ENCODE measurements at regions not wholly inside any gene's neighbourhood (a gene's known extent, or its start where the extent isn't known, plus 50 kb on each side); places are given as distances from the start of the nearest gene placed in this dataset.

DNA sequence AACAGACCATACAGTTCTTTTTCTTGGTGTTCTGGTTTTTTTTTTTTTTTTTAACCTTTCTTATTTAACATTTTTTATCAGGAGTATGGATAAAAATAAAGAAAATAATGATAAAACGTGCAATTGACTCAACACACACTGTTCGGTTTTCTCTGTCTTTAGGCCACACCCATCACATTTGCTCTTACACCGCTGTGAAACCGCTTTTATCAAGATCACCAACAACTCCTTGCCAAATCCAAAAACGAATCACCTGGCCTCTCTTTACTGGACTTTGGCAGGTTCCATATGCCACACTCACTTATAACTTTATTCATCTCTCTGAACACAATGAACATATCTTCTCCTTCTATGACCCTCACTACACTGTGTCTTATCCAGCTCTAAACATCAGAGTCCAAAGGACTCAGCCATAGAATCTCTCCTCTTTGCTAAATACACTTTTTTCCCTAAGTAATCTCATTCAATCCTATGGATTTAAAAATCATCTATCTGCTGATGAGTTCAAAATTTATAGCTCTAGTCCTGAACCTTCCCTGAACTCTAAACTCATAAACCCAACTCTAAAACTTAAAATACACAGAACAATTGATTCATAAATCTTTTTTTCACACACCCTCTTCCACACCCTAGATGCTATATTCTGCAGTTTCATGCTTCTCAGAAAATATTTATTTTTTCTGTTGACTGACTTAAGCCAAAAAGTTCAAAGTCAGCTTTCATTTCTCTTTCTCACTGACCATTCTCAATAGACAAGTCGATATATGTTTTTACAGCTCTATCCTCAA is 800.6 kb upstream of the SOX9 start:
- Mint-ChIP-seq H3K4me3 (no peak overlapping the region), H3K36me3 (ENCODE audit: insufficient read depth) (no peaks in the 10 kb centered on the region), H3K4me1 (no peaks in the 10 kb centered on the region), H3K27ac (ENCODE audit: low read depth) (no peak overlapping the region), H3K27me3 (no peaks in the 10 kb centered on the region), H3K9me3 (peaks cover 13% of the 10 kb centered on the region)
- DNase-seq (ENCODE audit: low spot score in 2 of 2) (no peak), ATAC-seq (replicated peaks; ENCODE audit: extremely low read depth, poor library complexity, severe bottlenecking) (no peak)

DNA sequence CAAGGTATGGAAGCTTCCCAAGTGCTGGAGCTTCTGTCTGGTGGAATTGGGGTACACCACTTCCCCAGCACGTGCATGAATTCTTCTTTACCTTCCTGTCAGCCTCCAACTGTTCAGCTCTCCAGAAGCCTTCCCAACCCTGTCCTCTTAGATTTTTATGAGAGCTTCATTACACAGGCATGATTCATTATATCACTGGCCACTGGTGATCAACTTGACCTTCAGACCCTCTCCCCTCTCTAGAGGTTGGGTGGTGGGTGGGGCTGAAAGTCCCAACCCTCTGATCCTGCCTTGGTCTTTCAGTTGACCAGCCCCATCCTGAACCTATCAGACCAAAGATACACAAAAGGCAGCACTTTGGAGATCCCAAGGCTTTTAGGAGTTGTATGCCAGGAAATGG is 795.7 kb upstream of the SOX9 start:
- DNase-seq (ENCODE audit: low spot score in 2 of 2): no peak
- H3K36me3 Mint-ChIP-seq (ENCODE audit: insufficient read depth): no peaks in the 10 kb centered on the region
- ATAC-seq (replicated peaks; ENCODE audit: extremely low read depth, poor library complexity, severe bottlenecking): no peak
- no peak overlapping the region for H3K27ac Mint-ChIP-seq (ENCODE audit: low read depth)
- no peak overlapping the region for H3K4me3 Mint-ChIP-seq
- peaks cover 25% of the 10 kb centered on the region for H3K9me3 Mint-ChIP-seq
- H3K27me3 Mint-ChIP-seq: no peaks in the 10 kb centered on the region
- H3K4me1 Mint-ChIP-seq: no peaks in the 10 kb centered on the region

DNA sequence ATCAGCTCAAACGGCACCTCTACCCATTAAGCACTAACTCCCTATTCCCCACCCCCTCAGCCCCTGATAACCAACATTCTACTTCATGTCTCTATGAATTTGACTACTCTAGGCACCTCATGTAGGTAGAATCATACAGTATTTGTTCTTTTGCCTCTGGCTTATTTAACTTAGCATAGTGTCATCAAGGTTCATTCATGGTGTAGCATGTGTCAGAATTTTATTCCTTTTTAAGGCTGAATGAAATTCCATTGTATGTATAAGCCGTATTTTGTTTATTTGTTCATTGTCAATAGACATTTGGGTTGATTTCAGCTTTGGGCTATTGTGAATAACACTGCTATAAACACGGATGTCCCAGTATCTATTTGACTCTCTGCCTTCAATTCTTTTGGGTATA is 794.9 kb upstream of the SOX9 start:
- ATAC-seq (replicated peaks; ENCODE audit: extremely low read depth, poor library complexity, severe bottlenecking) (no peak), DNase-seq (ENCODE audit: low spot score in 2 of 2) (no peak)
- Mint-ChIP-seq H3K4me1 (no peaks in the 10 kb centered on the region), H3K36me3 (ENCODE audit: insufficient read depth) (no peaks in the 10 kb centered on the region), H3K4me3 (no peak overlapping the region), H3K27me3 (no peaks in the 10 kb centered on the region), H3K27ac (ENCODE audit: low read depth) (no peak overlapping the region), H3K9me3 (peaks cover 18% of the 10 kb centered on the region)

DNA sequence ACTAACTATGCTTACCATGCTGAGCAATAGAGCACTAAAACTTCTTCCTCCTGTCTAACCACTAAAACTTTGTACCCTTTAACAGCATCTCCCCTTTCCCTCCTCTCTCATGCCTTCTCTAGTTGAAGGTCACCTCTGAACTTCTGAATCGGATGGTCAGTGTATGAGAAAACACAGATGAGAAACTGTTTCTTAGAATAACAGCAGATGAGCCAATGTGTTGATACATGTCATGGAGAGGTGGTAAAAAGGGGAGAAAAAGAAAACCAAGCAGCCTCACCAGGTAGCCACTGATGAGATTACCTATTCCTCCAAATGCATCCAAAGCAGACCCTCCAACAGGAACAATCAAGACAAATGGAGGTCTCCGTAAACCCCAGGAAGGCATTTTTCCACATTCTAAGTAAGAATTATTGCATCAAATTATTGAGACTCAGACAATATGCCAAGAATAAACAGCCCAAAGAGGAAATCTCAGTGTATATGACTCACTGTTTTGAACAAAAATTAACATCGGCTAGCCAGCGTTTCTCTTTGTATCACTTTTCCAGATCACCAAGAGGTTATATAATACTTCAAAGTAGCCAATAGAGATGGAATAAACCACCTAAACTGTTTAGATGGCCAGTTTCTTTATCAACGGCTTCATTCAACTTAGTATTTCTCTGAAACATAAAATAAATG is 793.3 kb upstream of the SOX9 start:
- H3K4me1 Mint-ChIP-seq: no peaks in the 10 kb centered on the region
- H3K4me3 Mint-ChIP-seq: no peak overlapping the region
- DNase-seq (ENCODE audit: low spot score in 2 of 2) (no peak), ATAC-seq (replicated peaks; ENCODE audit: extremely low read depth, poor library complexity, severe bottlenecking) (no peak)
- H3K9me3 Mint-ChIP-seq: peaks cover 17% of the 10 kb centered on the region
- H3K36me3 Mint-ChIP-seq (ENCODE audit: insufficient read depth): no peaks in the 10 kb centered on the region
- no peaks in the 10 kb centered on the region for H3K27me3 Mint-ChIP-seq
- H3K27ac Mint-ChIP-seq (ENCODE audit: low read depth): no peak overlapping the region

DNA sequence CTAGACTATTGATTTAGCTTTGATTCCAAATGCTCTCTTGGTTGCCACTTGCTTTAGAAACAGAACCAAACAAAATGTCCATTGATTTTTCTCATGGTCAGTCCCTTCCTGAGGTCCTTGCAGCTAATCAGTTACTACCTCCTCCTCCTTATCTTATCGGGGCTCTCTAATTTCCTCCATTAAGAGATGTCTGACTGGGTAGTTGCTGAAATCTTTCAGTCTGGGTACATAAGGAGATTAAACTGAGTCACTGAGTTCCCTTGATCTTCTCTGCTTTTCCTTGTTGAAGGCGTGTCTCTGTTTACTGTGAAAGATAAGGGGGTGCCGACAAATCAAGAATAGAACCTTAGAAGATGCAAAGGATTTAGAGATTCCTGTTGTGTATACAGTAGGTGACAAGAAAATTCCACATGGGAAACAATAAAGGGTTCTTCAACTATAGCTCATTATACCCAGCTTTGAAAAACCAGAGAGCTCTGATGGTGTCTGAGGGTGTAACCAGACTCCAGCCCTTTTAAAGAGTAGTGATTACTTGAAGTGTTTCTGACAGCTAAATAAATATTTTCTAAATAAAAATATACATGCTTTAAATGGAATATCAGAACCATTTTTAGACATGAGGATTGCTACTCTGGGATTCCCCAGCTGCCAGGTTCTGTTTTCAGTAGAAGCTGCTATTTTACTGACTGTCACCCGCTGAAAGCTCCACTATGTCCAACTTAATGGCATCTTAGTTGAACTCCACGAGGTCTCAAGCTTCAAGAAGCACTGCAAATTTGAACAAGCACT is 791.3 kb upstream of the SOX9 start:
- Mint-ChIP-seq H3K4me1 (no peaks in the 10 kb centered on the region), H3K4me3 (no peak overlapping the region), H3K27me3 (no peaks in the 10 kb centered on the region), H3K36me3 (ENCODE audit: insufficient read depth) (no peaks in the 10 kb centered on the region), H3K9me3 (peaks cover 17% of the 10 kb centered on the region), H3K27ac (ENCODE audit: low read depth) (no peak overlapping the region)
- DNase-seq (ENCODE audit: low spot score in 2 of 2): no peak
- ATAC-seq (replicated peaks; ENCODE audit: extremely low read depth, poor library complexity, severe bottlenecking): no peak

DNA sequence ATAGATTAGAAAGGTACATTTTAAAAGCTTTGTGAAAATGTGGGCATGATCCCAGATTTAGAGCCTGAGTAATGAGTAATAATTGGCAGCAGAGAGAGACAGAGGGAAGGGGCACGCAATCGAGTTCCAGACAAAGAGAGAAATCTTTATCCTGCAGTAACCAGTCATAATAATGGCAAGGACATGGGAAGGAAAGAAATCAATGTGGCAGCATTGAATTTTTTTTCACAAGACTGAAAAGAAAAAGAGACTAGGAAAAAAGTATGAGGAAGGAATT is 790.8 kb upstream of the SOX9 start:
- Mint-ChIP-seq H3K4me1 (no peaks in the 10 kb centered on the region), H3K9me3 (peaks cover 16% of the 10 kb centered on the region), H3K4me3 (no peak overlapping the region), H3K36me3 (ENCODE audit: insufficient read depth) (no peaks in the 10 kb centered on the region), H3K27ac (ENCODE audit: low read depth) (no peak overlapping the region), H3K27me3 (no peaks in the 10 kb centered on the region)
- ATAC-seq (replicated peaks; ENCODE audit: extremely low read depth, poor library complexity, severe bottlenecking) (no peak), DNase-seq (ENCODE audit: low spot score in 2 of 2) (no peak)

DNA sequence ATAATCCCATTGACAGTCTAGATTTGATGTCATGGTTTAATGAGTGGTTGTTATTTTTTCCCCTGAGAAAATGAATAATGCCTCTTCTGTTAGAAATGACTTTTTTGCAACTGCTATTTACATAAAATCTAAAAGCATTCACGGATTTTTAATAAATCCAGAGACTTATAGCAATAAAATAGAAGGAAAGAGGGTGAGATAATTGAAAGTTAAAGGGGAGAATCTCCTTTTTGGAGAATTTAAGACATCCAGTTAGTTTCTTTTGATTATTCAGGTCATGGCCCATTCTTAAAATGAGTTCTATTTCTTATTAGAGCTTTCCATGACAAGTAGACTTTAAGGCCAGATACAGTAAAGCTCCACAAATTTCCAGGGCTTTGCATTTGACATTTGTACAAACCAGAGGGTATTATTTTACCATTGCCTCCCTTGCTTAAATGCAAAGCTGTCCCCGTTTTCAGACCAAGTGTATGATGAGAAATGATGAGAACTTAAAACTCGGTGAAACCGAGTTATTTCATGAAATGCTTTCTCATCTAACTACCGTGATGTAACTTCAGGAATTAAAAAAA is 789.0 kb upstream of the SOX9 start:
- Mint-ChIP-seq H3K36me3 (ENCODE audit: insufficient read depth) (no peaks in the 10 kb centered on the region), H3K4me3 (no peak overlapping the region), H3K9me3 (peaks cover 12% of the 10 kb centered on the region), H3K27me3 (no peaks in the 10 kb centered on the region), H3K27ac (ENCODE audit: low read depth) (no peak overlapping the region), H3K4me1 (no peaks in the 10 kb centered on the region)
- no peak for DNase-seq (ENCODE audit: low spot score in 2 of 2)
- ATAC-seq (replicated peaks; ENCODE audit: extremely low read depth, poor library complexity, severe bottlenecking): no peak

DNA sequence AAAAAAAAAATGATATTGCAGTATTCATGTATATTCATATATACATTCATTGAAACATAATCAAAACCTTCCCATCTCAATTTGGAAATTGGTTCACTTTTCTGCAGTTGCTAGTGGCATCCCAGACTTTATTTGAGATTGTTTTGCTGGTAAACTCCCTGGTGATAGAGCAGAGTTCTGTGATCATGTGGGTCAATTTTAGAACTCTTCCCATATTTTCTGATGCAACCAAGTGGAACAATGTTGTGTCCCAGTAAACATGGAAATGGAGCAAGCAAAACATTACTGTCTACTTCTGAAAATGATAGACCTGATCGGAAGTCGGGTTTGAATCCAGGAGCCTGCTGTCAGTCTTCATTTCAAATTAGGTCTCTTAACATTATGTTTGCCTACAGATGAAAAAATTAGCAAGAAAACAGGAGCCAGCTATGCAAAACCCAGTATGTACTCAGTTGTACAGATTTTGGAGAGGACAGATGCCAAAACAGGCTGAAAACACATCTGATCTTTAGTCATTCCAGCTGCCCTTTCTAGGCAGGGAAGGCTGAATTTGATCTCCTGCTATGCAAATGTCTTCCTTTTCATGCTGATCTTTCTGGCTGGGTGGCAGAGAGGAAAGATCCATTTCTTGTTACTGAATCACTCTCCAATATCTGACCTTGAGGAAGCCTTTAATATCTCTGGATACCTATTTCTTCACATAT is 786.6 kb upstream of the SOX9 start:
- Mint-ChIP-seq H3K27ac (ENCODE audit: low read depth) (no peak overlapping the region), H3K9me3 (no peaks in the 10 kb centered on the region), H3K4me1 (no peaks in the 10 kb centered on the region), H3K4me3 (no peak overlapping the region), H3K27me3 (no peaks in the 10 kb centered on the region), H3K36me3 (ENCODE audit: insufficient read depth) (no peaks in the 10 kb centered on the region)
- no peak for ATAC-seq (replicated peaks; ENCODE audit: extremely low read depth, poor library complexity, severe bottlenecking)
- no peak for DNase-seq (ENCODE audit: low spot score in 2 of 2)

DNA sequence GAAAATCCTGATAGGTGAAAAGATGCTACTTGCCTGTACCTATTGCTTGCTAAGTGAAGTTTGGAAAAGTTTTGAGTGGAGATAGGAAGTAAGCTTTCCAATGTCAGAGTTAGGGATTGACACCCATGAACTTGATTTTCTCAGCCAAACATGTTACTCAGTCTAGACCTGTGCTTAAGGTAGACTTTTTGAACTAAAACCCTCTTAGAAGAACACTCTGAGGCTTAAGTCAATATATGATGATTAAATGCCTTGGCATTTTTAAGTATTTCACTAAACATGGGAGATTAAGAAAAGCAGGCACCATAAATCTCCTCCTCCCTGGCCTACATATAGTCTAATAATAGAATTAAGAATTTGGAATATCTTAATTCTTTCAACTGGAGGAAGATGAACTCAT is 785.6 kb upstream of the SOX9 start:
- ATAC-seq (replicated peaks; ENCODE audit: extremely low read depth, poor library complexity, severe bottlenecking) (no peak), DNase-seq (ENCODE audit: low spot score in 2 of 2) (no peak)
- no peaks in the 10 kb centered on the region for H3K9me3 Mint-ChIP-seq

DNA sequence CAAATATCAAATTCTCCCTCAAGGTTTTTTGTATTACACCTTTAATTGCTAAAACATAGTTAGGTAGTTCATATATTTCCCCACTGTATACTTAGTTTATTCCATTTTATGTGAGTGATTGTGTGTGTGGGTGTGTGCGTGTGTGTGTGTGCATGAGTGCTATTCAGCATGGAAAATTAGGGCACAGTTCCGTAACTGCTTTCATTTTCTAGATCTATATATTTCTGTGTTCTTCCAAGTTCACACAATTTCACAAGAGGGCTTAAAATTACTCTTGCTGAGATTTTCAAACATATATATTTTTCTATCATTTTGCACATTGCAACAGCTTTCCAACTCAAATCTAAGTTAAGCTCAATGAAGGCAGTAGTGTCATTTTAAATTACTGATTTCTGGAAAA is 782.9 kb upstream of the SOX9 start:
- Mint-ChIP-seq H3K4me3 (no peak overlapping the region), H3K36me3 (ENCODE audit: insufficient read depth) (no peaks in the 10 kb centered on the region), H3K27me3 (no peaks in the 10 kb centered on the region), H3K4me1 (no peaks in the 10 kb centered on the region), H3K9me3 (no peaks in the 10 kb centered on the region), H3K27ac (ENCODE audit: low read depth) (no peak overlapping the region)
- DNase-seq (ENCODE audit: low spot score in 2 of 2) (no peak), ATAC-seq (replicated peaks; ENCODE audit: extremely low read depth, poor library complexity, severe bottlenecking) (no peak)

More for the DNA sequence above, 785.6 kb upstream of the SOX9 start:
- Mint-ChIP-seq H3K27me3 (no peaks in the 10 kb centered on the region), H3K4me3 (no peak overlapping the region), H3K4me1 (no peaks in the 10 kb centered on the region), H3K27ac (ENCODE audit: low read depth) (no peak overlapping the region), H3K36me3 (ENCODE audit: insufficient read depth) (no peaks in the 10 kb centered on the region)

DNA sequence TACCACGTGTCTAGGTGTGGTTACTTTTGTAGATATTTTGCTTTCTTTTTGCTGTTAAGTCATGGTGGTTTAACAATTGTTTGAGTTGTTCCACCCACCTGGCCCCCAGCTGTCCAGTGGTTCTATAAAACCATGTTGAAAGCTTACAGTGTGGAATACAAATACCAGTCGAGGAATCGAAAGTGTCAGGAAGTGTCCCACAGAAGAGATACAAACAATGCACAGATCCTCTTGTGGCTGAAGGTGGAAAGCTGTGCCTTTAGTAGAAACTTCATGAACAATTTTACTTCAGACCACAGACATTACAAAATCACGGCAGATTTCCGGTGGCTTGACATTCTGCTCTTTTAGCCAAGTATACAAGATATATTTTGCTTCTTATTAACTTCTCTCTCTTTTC is 782.4 kb upstream of the SOX9 start:
- H3K27me3 Mint-ChIP-seq: no peaks in the 10 kb centered on the region
- H3K36me3 Mint-ChIP-seq (ENCODE audit: insufficient read depth): no peaks in the 10 kb centered on the region
- H3K27ac Mint-ChIP-seq (ENCODE audit: low read depth): no peak overlapping the region
- no peaks in the 10 kb centered on the region for H3K9me3 Mint-ChIP-seq
- no peaks in the 10 kb centered on the region for H3K4me1 Mint-ChIP-seq
- ATAC-seq (replicated peaks; ENCODE audit: extremely low read depth, poor library complexity, severe bottlenecking): no peak
- no peak overlapping the region for H3K4me3 Mint-ChIP-seq
- no peak for DNase-seq (ENCODE audit: low spot score in 2 of 2)

DNA sequence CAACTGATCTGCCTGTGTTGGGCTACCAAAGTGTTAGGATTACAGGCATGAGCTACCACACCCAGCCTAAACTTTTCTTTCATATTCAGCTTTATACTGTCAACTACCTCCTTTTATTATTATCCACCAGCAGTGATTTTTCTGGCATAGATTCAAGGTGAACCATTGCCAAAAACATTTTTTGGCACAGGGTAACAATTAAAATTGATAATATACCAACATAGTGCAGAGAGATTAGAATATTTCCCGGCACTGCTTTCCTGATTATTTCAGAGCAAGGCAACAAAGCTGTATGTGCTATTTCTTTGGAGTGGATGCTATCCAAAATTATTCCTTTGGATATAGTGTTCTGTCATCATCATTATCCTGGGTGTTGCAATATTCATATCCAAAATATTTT is 781.6 kb upstream of the SOX9 start:
- DNase-seq (ENCODE audit: low spot score in 2 of 2): no peak
- Mint-ChIP-seq H3K4me1 (no peaks in the 10 kb centered on the region), H3K4me3 (no peak overlapping the region), H3K36me3 (ENCODE audit: insufficient read depth) (no peaks in the 10 kb centered on the region), H3K27me3 (no peaks in the 10 kb centered on the region), H3K9me3 (no peaks in the 10 kb centered on the region), H3K27ac (ENCODE audit: low read depth) (no peak overlapping the region)
- ATAC-seq (replicated peaks; ENCODE audit: extremely low read depth, poor library complexity, severe bottlenecking): no peak
